ENCODE measurements at regions not wholly inside any gene's neighbourhood (a gene's known extent, or its start where the extent isn't known, plus 50 kb on each side); places are given as distances from the start of the nearest gene placed in this dataset.

- no peak for TF ChIP-seq CTCF (conservative IDR thresholded peaks at IDR 0.05)
- H3K27ac ChIP-seq = no peak overlapping the region
These were observed 540.0 kb downstream of the RERGL start for GRCh38 chr12:17550011-17550410.

GRCh38 chr12:17540921-17541320 is 549.1 kb downstream of the RERGL start:
- H3K27ac ChIP-seq = no peak overlapping the region
- TF ChIP-seq CTCF (conservative IDR thresholded peaks at IDR 0.05) = no peak

- H3K27ac ChIP-seq = no peak overlapping the region
- TF ChIP-seq CTCF (conservative IDR thresholded peaks at IDR 0.05) = no peak
These were observed 561.6 kb downstream of the RERGL start for GRCh38 chr12:17528394-17528793.

GRCh38 chr12:17527021-17527420 is 563.0 kb downstream of the RERGL start:
- H3K27ac ChIP-seq = no peak overlapping the region
- no peak for TF ChIP-seq CTCF (conservative IDR thresholded peaks at IDR 0.05)

- no peak overlapping the region for H3K27ac ChIP-seq
- TF ChIP-seq CTCF (conservative IDR thresholded peaks at IDR 0.05) = peak; percentile 46
These were observed 578.6 kb downstream of the RERGL start for GRCh38 chr12:17511369-17511768.

- no peak overlapping the region for H3K27ac ChIP-seq
- no peak for TF ChIP-seq CTCF (conservative IDR thresholded peaks at IDR 0.05)
These were observed 582.7 kb downstream of the RERGL start for GRCh38 chr12:17507336-17507735.

- H3K27ac ChIP-seq = no peak overlapping the region
- no peak for TF ChIP-seq CTCF (conservative IDR thresholded peaks at IDR 0.05)
These were observed 586.3 kb downstream of the RERGL start for GRCh38 chr12:17503742-17504141.

- no peak for TF ChIP-seq CTCF (conservative IDR thresholded peaks at IDR 0.05)
- H3K27ac ChIP-seq = no peak overlapping the region
These were observed 600.5 kb downstream of the RERGL start for GRCh38 chr12:17489452-17489851.

All from VCaP (cell line).